A549 (cell line): ENCODE measurements at regions not wholly inside any gene's neighbourhood (a gene's known extent, or its start where the extent isn't known, plus 50 kb on each side); places are given as distances from the start of the nearest gene placed in this dataset.

Experiments
- ATAC-seq, 2 experiments: fragments of 200-7000 bp in 1 of 2; fragments of >200 bp in 1 of 2; cut with Nextera tagmentation in 1 of 2; cut with Tn5 transposase in 1 of 2; 3 replicates each; pipeline versions ENCODE4 v1.8.0 to v1.9.1; 2018 to 2020; ENCODE audit warnings: mild to moderate bottlenecking in 1 of 2, moderate library complexity in 1 of 2
- CTCF ChIA-PET: fragments of 300-600 bp; sonication (Branson Sonifier 250); formaldehyde crosslinking; extraction: SDS; loops from one replicate; lab custom pipeline; 2021; ENCODE audit warnings: antibody characterized with exemption, inconsistent platforms; lab: Yijun Ruan, JAX
- POLR2A ChIA-PET: fragments of 350-600 bp; formaldehyde crosslinking; extraction: SDS; loops from one replicate; lab custom pipeline; 2021; ENCODE audit warnings: antibody characterized with exemption, inconsistent platforms; lab: Yijun Ruan, JAX
- DNase-seq, 2 experiments: peaks; one replicate each; pipeline versions ENCODE4 v3.0.0 to v3.0.0-alpha.2; 2011 to 2016; ENCODE audit warnings: low read depth in 1 of 2, low spot score in 1 of 2
- FAIRE-seq: peaks from 2 replicates; lab custom pipeline; 2011; peaks lifted over from hg19 to GRCh38; lab: Jason Lieb, UNC
- H3K27ac ChIP-seq, 2 experiments: fragments of >200 bp; sonication (Bioruptor Twin); formaldehyde crosslinking; 3 replicates each; pipeline ENCODE4 v1.5.1; 2016 to 2017
- H3K4me1 ChIP-seq: fragments of >200 bp; sonication (Bioruptor Twin); formaldehyde crosslinking; 3 replicates; pipeline ENCODE4 v1.6.1; 2016
- H3K4me2 ChIP-seq: fragments of >200 bp; sonication (Bioruptor Twin); formaldehyde crosslinking; 3 replicates; pipeline ENCODE4 v1.6.1; 2016
- H3K4me3 ChIP-seq: fragments of >200 bp; sonication (Bioruptor Twin); formaldehyde crosslinking; 3 replicates; pipeline ENCODE4 v1.5.1; 2016
- H3K9me3 ChIP-seq: fragments of >200 bp; sonication (Bioruptor Twin); formaldehyde crosslinking; 3 replicates; pipeline ENCODE4 v1.6.1; 2016
- BHLHE40 ChIP-seq: IDR thresholded peaks from 2 replicates; pipeline ENCODE4 v1.6.1; 2012; ENCODE audit warnings: low read depth, low read length, inconsistent platforms
- CHD4 ChIP-seq: fragments of 200-600 bp; sonication (generic); IDR thresholded peaks from 2 replicates; pipeline ENCODE4 v1.6.1; 2016; ENCODE audit warnings: antibody characterized with exemption, mild to moderate bottlenecking, borderline replicate concordance
- EHMT2 ChIP-seq: fragments of 200-600 bp; sonication (generic); IDR thresholded peaks from 2 replicates; pipeline ENCODE4 v1.6.1; 2016; ENCODE audit warnings: antibody characterized with exemption, low read depth, mild to moderate bottlenecking, moderate library complexity
- GATA3 ChIP-seq: IDR thresholded peaks from 2 replicates; pipeline ENCODE4 v1.6.1; 2012; ENCODE audit warnings: borderline replicate concordance
- HDAC2 ChIP-seq: fragments of 200-600 bp; sonication (generic); IDR thresholded peaks from 2 replicates; pipeline ENCODE4 v1.6.1; 2016
- HES2 ChIP-seq: fragments of >200 bp; sonication (Bioruptor Twin); formaldehyde crosslinking; IDR thresholded peaks from 2 replicates; pipeline ENCODE4 v1.6.1; 2016
- HOXB13 ChIP-seq: fragments of 250-450 bp; sonication (Bioruptor Pico); IDR thresholded peaks from 2 replicates; pipeline ENCODE4 v1.5.0; 2020; ENCODE audit warnings: low read depth, mild to moderate bottlenecking, moderate library complexity
- KDM1A ChIP-seq: fragments of 200-600 bp; sonication (generic); IDR thresholded peaks from 2 replicates; pipeline ENCODE4 v1.6.1; 2016; ENCODE audit warnings: low read depth, mild to moderate bottlenecking
- MYC ChIP-seq: IDR thresholded peaks from 2 replicates; pipeline ENCODE4 v1.6.1; 2012; ENCODE audit warnings: mild to moderate bottlenecking, inconsistent platforms, low read length, improper control_type of control experiment, borderline replicate concordance
- NFE2L2 ChIP-seq: fragments of 150-350 bp; conservative IDR thresholded peaks from 2 replicates; pipeline ENCODE4 v1.6.1; 2014; ENCODE audit warnings: low read length
- NR3C1 ChIP-seq: fragments of >200 bp; sonication (Bioruptor Twin); formaldehyde crosslinking; IDR thresholded peaks from 3 replicates; pipeline ENCODE4 v1.6.1; 2017
- PHF8 ChIP-seq: fragments of 200-600 bp; sonication (generic); IDR thresholded peaks from 2 replicates; pipeline ENCODE4 v1.6.1; 2016; ENCODE audit warnings: low read depth, mild to moderate bottlenecking, antibody characterized with exemption, moderate library complexity, borderline replicate concordance
- RAD21 ChIP-seq, 2 experiments: fragments of >200 bp in 1 of 2; sonication (Bioruptor Twin) in 1 of 2; formaldehyde crosslinking in 1 of 2; IDR thresholded peaks in 1 of 2; conservative IDR thresholded peaks in 1 of 2; 2 replicates in 1 of 2; 3 replicates in 1 of 2; pipeline ENCODE4 v1.6.1; 2012 to 2018; ENCODE audit warnings: inconsistent platforms in 1 of 2
- RCOR1 ChIP-seq: fragments of 150-350 bp; IDR thresholded peaks from 2 replicates; pipeline ENCODE4 v1.6.1; 2014; ENCODE audit warnings: antibody characterized with exemption, low read length, low read depth
- SREBF2 ChIP-seq: fragments of 450-650 bp; IDR thresholded peaks from 2 replicates; pipeline ENCODE4 v1.6.1; 2014; ENCODE audit warnings: mild to moderate bottlenecking, moderate library complexity
- ZC3H11A ChIP-seq: fragments of 450-650 bp; IDR thresholded peaks from 2 replicates; pipeline ENCODE4 v1.6.1; 2014; ENCODE audit warnings: antibody characterized with exemption, mild to moderate bottlenecking
- ZFP36 ChIP-seq: fragments of 450-650 bp; IDR thresholded peaks from 2 replicates; pipeline ENCODE4 v1.6.1; 2014; ENCODE audit warnings: borderline replicate concordance; ENCODE audit not compliant: partially characterized antibody
- ZSCAN20 ChIP-seq: fragments of 250-450 bp; sonication (Bioruptor Pico); IDR thresholded peaks from 2 replicates; pipeline ENCODE4 v1.8.0; 2022; ENCODE audit warnings: mild to moderate bottlenecking, moderate library complexity
- WGBS: methylation state at CpG from one replicate; pipeline ENCODE4 v1.1.6; 2017; ENCODE audit errors: missing lambda C conversion rate; 5-methylcytosine and 5-hydroxymethylcytosine counted together
- TF ChIP-seq, protein P1 (sequence below): fragments of >200 bp; sonication (Bioruptor Twin); formaldehyde crosslinking; IDR thresholded peaks from 3 replicates; pipeline ENCODE4 v1.6.1; 2016

- Histone ChIP-seq H3K4me2 (no peak overlapping the region), H3K9me3 (no peaks in the 10 kb centered on the region), H3K27ac (peak overlapping the region; percentile 99), H3K4me3 (no peak overlapping the region), H3K4me1 (peaks cover 56% of the 10 kb centered on the region)
- WGBS: 97% methylated on average over 8 of the region's 8 CpGs
- POLR2A ChIA-PET: no interaction called here
- FAIRE-seq: no peak
- TF ChIP-seq MYC: no peak
- 0 out of 2 replicates have a peak, but pooled peaks have one; percentile 10 for TF ChIP-seq ZSCAN20 (CRISPR knock-in tag)
- CTCF ChIA-PET: interaction anchor here (1.0 to 2.0 kb wide), 5 partner anchors 10 to 268 kb away, joined by 3 to 7 read pairs (median 5); no protein-coding TSS in a partner anchor
- DNase-seq: no peak
- ATAC-seq: no peak
Measured at GRCh38 chr10:110404825-110405224, 92.9 kb upstream of the DUSP5 start.

GRCh38 chr10:110405380-110405779, 92.3 kb upstream of the DUSP5 start:
- Histone ChIP-seq H3K4me1 (peaks cover 56% of the 10 kb centered on the region), H3K27ac (peak overlapping the region; percentile 99), H3K4me3 (no peak overlapping the region), H3K9me3 (no peaks in the 10 kb centered on the region), H3K4me2 (no peak overlapping the region)
- TF ChIP-seq NFE2L2 (no peak), HOXB13 (CRISPR knock-in tag) (no peak), PHF8 (no peak)
- ChIA-PET CTCF (interaction anchor here (1.0 to 2.0 kb wide), 5 partner anchors 10 to 267 kb away, joined by 3 to 6 read pairs (median 4); no protein-coding TSS in a partner anchor), POLR2A (no interaction called here)
- WGBS: 87% methylated on average over 6 of the region's 6 CpGs
- no peak for DNase-seq
- ATAC-seq: no peak
- FAIRE-seq: no peak

DNA sequence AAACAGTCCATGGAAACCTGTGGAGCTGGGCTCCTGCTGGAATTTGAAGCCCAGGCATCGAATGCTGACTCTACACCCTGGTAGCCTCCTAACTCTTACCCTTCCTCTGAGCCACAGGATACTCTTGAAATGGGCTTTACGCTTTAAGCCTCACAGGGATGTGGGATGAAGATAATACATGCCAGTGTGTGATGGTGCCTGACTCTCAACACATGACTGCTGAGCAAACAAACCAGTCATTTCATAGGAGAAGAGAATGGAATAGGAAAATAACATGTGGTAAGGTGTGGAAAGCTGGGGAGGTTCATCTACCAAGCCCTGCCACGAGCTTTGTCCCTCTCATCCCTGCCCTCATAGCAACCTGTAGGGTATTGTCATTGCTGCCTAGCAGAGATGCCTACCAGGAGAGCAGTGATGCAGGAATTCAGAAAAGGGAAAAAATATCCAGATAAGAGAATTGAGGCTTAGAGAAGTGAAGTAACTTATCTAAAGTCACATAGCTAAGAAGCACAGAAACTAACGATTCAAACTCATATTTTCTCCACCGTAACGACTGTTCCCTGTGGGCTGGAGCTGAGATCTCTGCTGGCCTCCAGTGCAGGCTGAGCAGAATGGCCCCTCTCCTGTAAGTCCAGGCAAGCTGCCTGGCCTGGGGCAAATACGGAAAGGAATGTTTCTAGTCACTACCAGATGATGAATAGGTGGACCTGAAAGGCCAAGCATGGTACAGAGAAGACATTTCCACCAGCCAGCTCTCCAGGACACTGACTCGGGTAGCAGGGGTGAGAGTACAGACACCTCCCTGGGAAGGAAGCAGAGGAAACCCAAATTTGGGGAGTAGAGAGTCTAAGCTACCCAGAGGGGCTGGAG, 90.2 kb upstream of the DUSP5 start:
- FAIRE-seq (no peak), ATAC-seq (no peak), DNase-seq (no peak)
- no peak for TF ChIP-seq RAD21 (conservative IDR thresholded peaks at IDR 0.05 in 1 of 2, IDR thresholded peaks at IDR 0.05 in 1 of 2)
- TF ChIP-seq ZSCAN20 (CRISPR knock-in tag): no peak
- TF ChIP-seq, protein P1, sequence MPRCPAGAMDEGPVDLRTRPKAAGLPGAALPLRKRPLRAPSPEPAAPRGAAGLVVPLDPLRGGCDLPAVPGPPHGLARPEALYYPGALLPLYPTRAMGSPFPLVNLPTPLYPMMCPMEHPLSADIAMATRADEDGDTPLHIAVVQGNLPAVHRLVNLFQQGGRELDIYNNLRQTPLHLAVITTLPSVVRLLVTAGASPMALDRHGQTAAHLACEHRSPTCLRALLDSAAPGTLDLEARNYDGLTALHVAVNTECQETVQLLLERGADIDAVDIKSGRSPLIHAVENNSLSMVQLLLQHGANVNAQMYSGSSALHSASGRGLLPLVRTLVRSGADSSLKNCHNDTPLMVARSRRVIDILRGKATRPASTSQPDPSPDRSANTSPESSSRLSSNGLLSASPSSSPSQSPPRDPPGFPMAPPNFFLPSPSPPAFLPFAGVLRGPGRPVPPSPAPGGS: no peak
- no peak for TF ChIP-seq HES2
- TF ChIP-seq SREBF2: no peak
- no peak for TF ChIP-seq HDAC2
- no peak for TF ChIP-seq NFE2L2
- no peak for TF ChIP-seq GATA3
- TF ChIP-seq BHLHE40: no peak
- TF ChIP-seq NR3C1: no peak
- TF ChIP-seq RCOR1: no peak
- no peak for TF ChIP-seq ZFP36
- no peak for TF ChIP-seq ZC3H11A
- TF ChIP-seq KDM1A: no peak
- TF ChIP-seq EHMT2: no peak
- no peak for TF ChIP-seq CHD4
- Histone ChIP-seq H3K27ac (peak overlapping the region; percentile 99), H3K4me2 (peak overlapping the region; percentile 69; the same call in 2 of the 3 replicates), H3K9me3 (no peaks in the 10 kb centered on the region), H3K4me1 (peaks cover 63% of the 10 kb centered on the region), H3K4me3 (no peak overlapping the region)
- 89% methylated on average over 8 of the region's 8 CpGs for WGBS
- POLR2A ChIA-PET: interaction anchor here (1.3 to 2.4 kb wide), 2 partner anchors 8 to 89 kb away, joined by 3 to 13 read pairs; no protein-coding TSS in a partner anchor
- CTCF ChIA-PET: interaction anchor here (1.0 to 4.6 kb wide), 10 partner anchors 8 to 101 kb away, joined by 3 to 27 read pairs (median 4); no protein-coding TSS in a partner anchor
